Effector memory CD8-positive, alpha-beta T cell (primary cell): ENCODE measurements at regions not wholly inside any gene's neighbourhood (a gene's known extent, or its start where the extent isn't known, plus 50 kb on each side); places are given as distances from the start of the nearest gene placed in this dataset.

Source experiments
- ATAC-seq: fragments of 150-1000 bp; cut with Tn5 transposase; replicated peaks from 2 replicates; pipeline ENCODE4 v1.10.0; 2021; ENCODE audit warnings: mild to moderate bottlenecking, moderate library complexity
- DNase-seq, 3 experiments: peaks; one replicate each; pipeline ENCODE4 v3.0.0; 2021
- H3K27ac Mint-ChIP-seq, 2 donors: one replicate each; pipeline ENCODE4 v1.8.0; 2022; ENCODE audit warnings: mild to moderate bottlenecking in 2 of 2, mixed read lengths in 2 of 2, moderate library complexity in 2 of 2
- H3K27me3 Mint-ChIP-seq, 2 donors: one replicate each; pipeline ENCODE4 v1.8.0; 2022; ENCODE audit warnings: mixed read lengths in 2 of 2
- H3K36me3 Mint-ChIP-seq: one replicate; pipeline ENCODE4 v1.8.0; 2022; ENCODE audit warnings: mild to moderate bottlenecking, moderate library complexity, mixed read lengths; ENCODE audit not compliant: insufficient read depth
- H3K4me1 Mint-ChIP-seq, 2 donors: one replicate each; pipeline ENCODE4 v1.8.0; 2022; ENCODE audit warnings: low read depth in 2 of 2, mixed read lengths in 2 of 2
- H3K4me3 Mint-ChIP-seq, 2 donors: one replicate each; pipeline ENCODE4 v1.8.0; 2022; ENCODE audit warnings: mild to moderate bottlenecking in 2 of 2, mixed read lengths in 2 of 2, moderate library complexity in 2 of 2
- H3K9me3 Mint-ChIP-seq, 2 donors: one replicate each; pipeline ENCODE4 v1.8.0; 2022; ENCODE audit warnings: mixed read lengths in 2 of 2

- Mint-ChIP-seq H3K36me3 (no peaks in the 10 kb centered on the region), H3K4me3 (no peak overlapping the region), H3K27ac (peak overlapping the region in 1 of 2 donors; percentile 18), H3K27me3 (no peaks in the 10 kb centered on the region), H3K9me3 (no peaks in the 10 kb centered on the region), H3K4me1 (peaks cover 6 to 16% of the 10 kb centered on the region in 2 donors)
- ATAC-seq (no peak), DNase-seq (no peak)
These were observed 67.1 kb downstream of the ATXN3L start for GRCh38 chrX:13252726-13253125.

- DNase-seq (no peak), ATAC-seq (no peak)
- H3K4me3 Mint-ChIP-seq: no peak overlapping the region
- H3K27me3 Mint-ChIP-seq: no peaks in the 10 kb centered on the region
- H3K9me3 Mint-ChIP-seq: peaks cover 0 to 1% of the 10 kb centered on the region in 2 donors
- no peaks in the 10 kb centered on the region for H3K36me3 Mint-ChIP-seq
- H3K27ac Mint-ChIP-seq: no peak overlapping the region
- H3K4me1 Mint-ChIP-seq: peaks cover 4 to 7% of the 10 kb centered on the region in 2 donors
These were observed 68.8 kb downstream of the ATXN3L start for GRCh38 chrX:13250826-13251580.

DNA sequence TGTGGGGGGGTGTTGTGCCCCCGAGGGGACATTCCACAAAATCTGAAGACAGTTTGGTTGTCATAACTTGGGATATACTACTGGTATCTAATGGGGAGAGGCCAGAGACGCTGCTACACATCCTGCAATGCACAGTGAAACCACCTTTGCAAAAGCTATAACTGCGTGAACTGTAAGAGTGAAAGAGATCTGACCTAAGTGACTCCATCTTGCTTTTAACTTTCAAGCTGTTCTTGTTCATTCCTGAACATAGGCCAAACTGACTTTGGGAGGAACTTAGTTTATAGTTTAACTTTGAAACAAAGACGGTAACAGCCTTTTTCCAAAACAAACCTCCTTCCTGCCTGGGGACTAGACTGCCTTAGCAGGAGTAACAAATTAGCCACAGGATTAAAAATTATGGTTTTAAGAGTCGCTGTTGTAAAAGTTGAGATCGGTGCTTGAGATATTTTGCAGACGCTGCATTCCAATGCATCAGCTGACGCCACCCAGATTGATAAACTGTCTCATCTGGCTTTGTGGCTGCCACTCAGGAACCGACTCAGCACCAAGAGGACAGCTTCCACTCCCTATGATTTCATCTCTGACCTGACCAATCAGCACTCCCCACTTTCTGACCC lies 70.9 kb downstream of the ATXN3L start:
- peaks cover 0 to 1% of the 10 kb centered on the region in 2 donors for H3K9me3 Mint-ChIP-seq
- peaks cover 0 to 2% of the 10 kb centered on the region in 2 donors for H3K4me1 Mint-ChIP-seq
- no peak overlapping the region for H3K4me3 Mint-ChIP-seq
- H3K27me3 Mint-ChIP-seq: no peaks in the 10 kb centered on the region
- no peak overlapping the region for H3K27ac Mint-ChIP-seq
- no peaks in the 10 kb centered on the region for H3K36me3 Mint-ChIP-seq
- DNase-seq (no peak), ATAC-seq (no peak)

- H3K27me3 Mint-ChIP-seq: no peaks in the 10 kb centered on the region
- H3K9me3 Mint-ChIP-seq: no peaks in the 10 kb centered on the region
These were observed 80.6 kb downstream of the ATXN3L start for GRCh38 chrX:13239272-13239671.

DNA sequence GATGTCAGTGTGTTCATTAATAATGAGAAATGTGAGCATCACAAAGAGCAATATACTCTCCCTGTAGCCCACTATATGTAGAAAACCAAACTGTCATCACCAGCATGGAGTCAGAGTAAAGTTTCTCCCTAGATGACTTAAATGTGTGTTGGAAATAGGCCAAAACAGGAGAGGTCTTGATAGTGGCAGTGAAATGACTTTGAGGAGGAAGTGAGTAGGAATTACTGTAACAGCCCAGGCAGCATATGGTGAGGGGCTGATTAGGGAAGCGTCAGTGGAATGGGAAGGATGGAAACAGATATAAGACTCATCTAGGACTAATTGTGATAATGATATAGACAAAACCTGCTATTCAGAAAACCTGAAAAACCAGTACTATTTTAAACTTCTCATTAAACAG lies 83.9 kb downstream of the ATXN3L start:
- Mint-ChIP-seq H3K4me3 (no peak overlapping the region), H3K4me1 (no peaks in the 10 kb centered on the region), H3K27ac (no peak overlapping the region), H3K9me3 (no peaks in the 10 kb centered on the region), H3K36me3 (no peaks in the 10 kb centered on the region), H3K27me3 (no peaks in the 10 kb centered on the region)
- ATAC-seq (no peak), DNase-seq (no peak)

More at GRCh38 chrX:13239272-13239671, 80.6 kb downstream of the ATXN3L start:
- Mint-ChIP-seq H3K36me3 (no peaks in the 10 kb centered on the region), H3K4me1 (no peaks in the 10 kb centered on the region), H3K27ac (peak overlapping the region in 1 of 2 donors; percentile 84), H3K4me3 (no peak overlapping the region)
- no peak for DNase-seq
- ATAC-seq: no peak

GRCh38 chrX:13232484-13232883 lies 87.4 kb downstream of the ATXN3L start:
- ATAC-seq (no peak), DNase-seq (no peak)
- Mint-ChIP-seq H3K9me3 (no peaks in the 10 kb centered on the region), H3K27me3 (no peaks in the 10 kb centered on the region), H3K36me3 (no peaks in the 10 kb centered on the region), H3K4me1 (no peaks in the 10 kb centered on the region), H3K27ac (no peak overlapping the region), H3K4me3 (no peak overlapping the region)

DNA sequence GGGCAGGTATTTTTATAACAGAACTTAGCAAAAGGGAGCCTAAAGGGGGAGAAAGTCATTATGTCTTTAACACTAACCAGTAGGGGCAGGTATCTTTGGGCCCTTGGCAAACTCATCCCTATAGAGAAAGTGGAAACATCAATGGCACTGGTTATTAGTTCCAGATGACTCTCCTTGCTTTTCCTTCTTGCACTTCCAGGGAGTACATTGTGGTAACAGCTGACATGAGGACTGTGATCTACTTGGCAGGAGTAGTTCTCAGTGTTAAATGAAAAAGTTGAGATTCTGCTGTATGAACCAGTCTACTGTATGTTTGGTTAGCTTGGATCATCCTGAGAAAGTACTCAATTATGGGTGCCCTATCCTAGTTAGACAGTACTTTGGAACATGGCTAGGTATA lies 93.6 kb downstream of the ATXN3L start:
- Mint-ChIP-seq H3K4me3 (no peak overlapping the region), H3K36me3 (no peaks in the 10 kb centered on the region), H3K27ac (no peak overlapping the region), H3K27me3 (peaks cover 0 to 7% of the 10 kb centered on the region in 2 donors), H3K9me3 (no peaks in the 10 kb centered on the region), H3K4me1 (peaks cover 0 to 3% of the 10 kb centered on the region in 2 donors)
- ATAC-seq: no peak
- DNase-seq: no peak

DNA sequence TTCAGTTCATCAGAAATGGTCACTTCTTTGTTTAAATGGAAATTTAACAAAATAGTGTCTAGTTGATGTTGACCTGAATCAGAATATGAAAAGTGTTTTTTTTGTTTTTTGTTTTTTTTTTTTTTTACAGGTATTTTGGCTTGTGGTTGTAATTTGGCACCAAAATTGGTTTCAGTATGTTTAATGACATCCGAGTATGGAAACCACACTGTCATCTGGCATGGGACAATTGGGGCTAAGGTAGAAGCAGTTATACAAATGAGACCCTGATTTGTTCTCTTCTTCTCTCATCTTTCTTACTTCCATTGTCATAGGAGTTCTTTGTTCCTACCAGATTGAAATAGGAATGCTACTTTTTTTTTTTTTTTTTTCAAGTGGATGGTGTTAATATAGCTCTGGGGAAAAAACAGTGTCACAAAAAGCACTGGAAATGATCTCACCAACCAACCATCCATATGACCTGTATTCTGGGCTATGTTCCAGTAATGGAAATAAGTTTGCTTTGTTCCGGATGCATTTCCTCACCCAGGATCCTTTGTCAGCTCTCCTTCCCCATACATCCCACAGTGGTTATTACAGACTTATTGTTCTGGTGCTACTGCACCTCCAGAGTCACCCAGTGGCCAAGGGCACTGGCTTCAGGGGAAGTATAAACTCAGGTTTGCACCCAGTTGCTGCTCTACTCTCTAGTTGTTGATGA lies 95.8 kb downstream of the ATXN3L start:
- peaks cover 0 to 7% of the 10 kb centered on the region in 2 donors for H3K27me3 Mint-ChIP-seq
- no peak for DNase-seq
- peak; percentile 58 for ATAC-seq
- peaks cover 0 to 7% of the 10 kb centered on the region in 2 donors for H3K4me1 Mint-ChIP-seq
- H3K27ac Mint-ChIP-seq: peak overlapping the region in 1 of 2 donors; percentile 56
- H3K9me3 Mint-ChIP-seq: no peaks in the 10 kb centered on the region
- H3K36me3 Mint-ChIP-seq: no peaks in the 10 kb centered on the region
- H3K4me3 Mint-ChIP-seq: no peak overlapping the region

DNA sequence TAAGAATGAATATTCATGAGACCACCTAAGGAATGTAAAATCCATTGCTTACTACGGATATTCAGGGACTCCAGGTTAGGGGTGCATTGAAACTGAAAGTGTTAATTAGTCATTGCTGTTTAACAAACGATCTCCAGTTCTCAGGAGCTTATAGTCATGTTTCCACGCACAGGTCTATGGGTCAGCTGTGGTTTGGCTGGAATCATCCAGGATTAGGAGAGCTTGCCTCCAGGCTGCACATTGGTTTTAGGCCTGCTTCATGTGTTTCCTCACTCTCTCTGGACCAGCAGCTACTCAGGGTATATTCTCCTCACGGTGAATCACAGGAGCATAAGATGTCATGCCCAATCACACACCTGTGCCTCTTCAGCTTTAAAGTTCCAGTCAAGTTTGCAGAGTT lies 98.9 kb downstream of the ATXN3L start:
- Mint-ChIP-seq H3K27me3 (peaks cover 0 to 7% of the 10 kb centered on the region in 2 donors), H3K27ac (no peak overlapping the region), H3K36me3 (no peaks in the 10 kb centered on the region), H3K4me1 (peaks cover 0 to 7% of the 10 kb centered on the region in 2 donors), H3K4me3 (no peak overlapping the region), H3K9me3 (no peaks in the 10 kb centered on the region)
- no peak for ATAC-seq
- DNase-seq: no peak

DNA sequence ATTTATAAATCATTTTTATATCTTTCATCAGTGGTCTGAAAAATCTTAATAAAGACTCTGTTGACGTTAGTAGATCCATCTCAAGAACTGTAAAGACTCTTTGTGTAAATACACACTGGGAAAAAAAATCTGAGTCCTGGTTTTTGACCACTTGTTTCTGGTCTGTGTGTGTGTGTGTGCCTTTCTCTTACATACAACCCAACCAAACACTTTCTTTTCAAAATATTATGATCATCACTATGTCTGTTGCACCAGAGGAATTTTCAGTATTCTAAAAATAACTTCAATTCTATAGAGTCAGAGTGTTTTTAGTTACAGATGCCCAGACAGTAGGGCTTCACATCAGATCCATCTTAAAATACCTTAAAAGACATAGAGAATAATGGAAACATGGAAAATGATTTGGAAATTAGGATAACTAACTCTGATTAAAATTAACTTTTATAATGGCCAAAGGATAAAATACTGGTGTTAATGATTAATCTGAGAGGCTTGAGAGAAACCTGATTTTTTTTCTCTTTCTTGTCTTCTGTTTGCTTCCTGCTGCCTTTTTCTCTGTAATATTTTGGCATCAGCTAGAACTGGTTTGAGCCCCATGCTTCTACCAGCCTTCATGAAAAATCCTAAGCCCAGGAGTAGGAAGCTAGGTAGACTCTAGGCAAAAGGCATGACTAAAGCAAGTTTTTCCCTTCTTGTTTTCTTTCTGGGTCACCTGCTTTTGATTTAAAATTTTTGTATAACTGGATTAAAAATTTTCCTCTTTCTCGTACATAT lies 99.7 kb downstream of the ATXN3L start:
- Mint-ChIP-seq H3K4me3 (no peak overlapping the region), H3K4me1 (peaks cover 0 to 7% of the 10 kb centered on the region in 2 donors), H3K9me3 (no peaks in the 10 kb centered on the region), H3K36me3 (no peaks in the 10 kb centered on the region), H3K27ac (no peak overlapping the region), H3K27me3 (peaks cover 0 to 7% of the 10 kb centered on the region in 2 donors)
- no peak for DNase-seq
- no peak for ATAC-seq

DNA sequence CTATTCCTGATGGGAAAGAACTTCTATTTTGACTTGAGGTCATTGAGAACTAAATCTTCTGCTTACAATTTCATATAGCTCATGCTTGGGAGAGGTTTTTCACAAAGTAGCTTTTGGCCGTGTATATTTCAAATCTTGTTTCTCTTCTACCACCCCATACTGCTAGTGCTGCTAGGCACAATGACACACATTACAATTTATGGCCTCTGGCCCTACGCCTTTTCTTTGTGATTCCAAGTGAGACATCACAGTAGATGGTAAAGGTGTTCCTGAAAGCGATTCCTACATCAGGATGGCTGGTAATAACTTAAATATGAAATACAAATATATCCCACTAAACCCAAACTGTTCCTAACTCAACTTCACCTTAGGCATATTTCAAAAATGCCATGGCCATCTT lies 101.1 kb downstream of the ATXN3L start:
- H3K36me3 Mint-ChIP-seq: no peaks in the 10 kb centered on the region
- ATAC-seq (no peak), DNase-seq (no peak)
- peaks cover 0 to 7% of the 10 kb centered on the region in 2 donors for H3K27me3 Mint-ChIP-seq
- H3K27ac Mint-ChIP-seq: no peak overlapping the region
- H3K4me3 Mint-ChIP-seq: no peak overlapping the region
- peaks cover 0 to 7% of the 10 kb centered on the region in 2 donors for H3K4me1 Mint-ChIP-seq
- no peaks in the 10 kb centered on the region for H3K9me3 Mint-ChIP-seq

- Mint-ChIP-seq H3K4me1 (peaks cover 2 to 3% of the 10 kb centered on the region in 2 donors), H3K27me3 (no peaks in the 10 kb centered on the region), H3K9me3 (no peaks in the 10 kb centered on the region), H3K36me3 (no peaks in the 10 kb centered on the region), H3K27ac (no peak overlapping the region), H3K4me3 (no peak overlapping the region)
- no peak for DNase-seq
- ATAC-seq: no peak
These were observed 103.7 kb downstream of the ATXN3L start for GRCh38 chrX:13216139-13216538.

DNA sequence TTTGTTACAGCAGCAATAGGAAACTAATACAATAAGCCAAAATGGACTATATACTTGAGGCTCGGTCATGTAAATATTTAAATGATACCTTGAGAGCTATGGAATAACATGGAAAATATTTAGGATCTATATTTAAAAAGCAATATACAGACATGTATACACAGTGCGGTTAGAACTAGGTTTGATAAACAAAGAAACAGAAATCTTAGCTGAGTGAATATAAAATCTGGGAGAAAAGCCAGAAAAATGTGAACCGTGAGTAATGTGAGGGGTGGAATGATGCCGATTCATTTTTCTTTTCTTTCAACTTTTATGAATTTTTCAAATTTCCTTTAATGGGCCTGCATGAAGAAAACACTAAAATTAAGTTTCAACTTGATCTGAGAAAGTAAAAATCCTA lies 104.1 kb downstream of the ATXN3L start:
- H3K4me3 Mint-ChIP-seq: no peak overlapping the region

More for the DNA sequence above, 104.1 kb downstream of the ATXN3L start:
- H3K27ac Mint-ChIP-seq: no peak overlapping the region
- no peaks in the 10 kb centered on the region for H3K27me3 Mint-ChIP-seq
- peaks cover 0 to 2% of the 10 kb centered on the region in 2 donors for H3K4me1 Mint-ChIP-seq
- H3K9me3 Mint-ChIP-seq: no peaks in the 10 kb centered on the region
- ATAC-seq (no peak), DNase-seq (no peak)
- H3K36me3 Mint-ChIP-seq: no peaks in the 10 kb centered on the region
